AG09309 (cell line): ENCODE measurements at regions not wholly inside any gene's neighbourhood (a gene's known extent, or its start where the extent isn't known, plus 50 kb on each side); places are given as distances from the start of the nearest gene placed in this dataset.

ENCODE experiments used
- DNase-seq: peaks from one replicate; pipeline ENCODE4 v3.0.0-alpha.2; 2010; ENCODE audit warnings: low read depth
- H3K4me3 ChIP-seq: 2 replicates; pipeline ENCODE4 v1.5.1; 2011; ENCODE audit warnings: mild to moderate bottlenecking, low read depth, low read length, moderate library complexity; ENCODE audit not compliant: control insufficient read depth
- CTCF ChIP-seq: IDR thresholded peaks from 2 replicates; pipeline ENCODE4 v1.5.1; 2011; ENCODE audit warnings: mild to moderate bottlenecking, low read depth, low read length, inconsistent platforms; ENCODE audit not compliant: insufficient read depth, control insufficient read depth; ENCODE audit errors: missing control alignments

- H3K4me3 ChIP-seq: no peak overlapping the region
- DNase-seq: no peak
- no peak for TF ChIP-seq CTCF
These were observed 154.3 kb downstream of the RNF152 start for GRCh38 chr18:61738488-61738887.

DNA sequence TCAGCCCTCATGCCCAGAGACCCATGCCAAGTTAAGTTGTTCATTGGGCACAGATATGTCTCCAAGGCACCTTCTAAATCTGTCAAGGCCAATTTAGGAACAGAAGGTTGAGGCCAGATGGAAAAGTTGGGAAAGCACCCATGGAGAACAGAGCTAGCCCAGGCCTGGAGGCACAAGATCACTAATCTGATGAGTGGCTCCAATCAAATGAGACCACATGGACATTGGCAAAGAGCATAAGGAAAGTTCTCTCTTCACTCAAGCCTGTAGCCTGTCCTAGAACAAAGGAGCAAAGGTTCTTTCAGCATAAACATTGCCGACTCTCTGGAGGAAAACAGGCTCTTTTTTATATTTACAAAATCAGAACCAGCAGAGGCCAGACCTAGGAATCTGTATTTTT is 154.8 kb downstream of the RNF152 start:
- H3K4me3 ChIP-seq: no peak overlapping the region
- DNase-seq: no peak
- no peak for TF ChIP-seq CTCF

GRCh38 chr18:61736133-61736532 is 156.7 kb downstream of the RNF152 start:
- no peak overlapping the region for H3K4me3 ChIP-seq
- no peak for DNase-seq
- TF ChIP-seq CTCF: no peak

DNA sequence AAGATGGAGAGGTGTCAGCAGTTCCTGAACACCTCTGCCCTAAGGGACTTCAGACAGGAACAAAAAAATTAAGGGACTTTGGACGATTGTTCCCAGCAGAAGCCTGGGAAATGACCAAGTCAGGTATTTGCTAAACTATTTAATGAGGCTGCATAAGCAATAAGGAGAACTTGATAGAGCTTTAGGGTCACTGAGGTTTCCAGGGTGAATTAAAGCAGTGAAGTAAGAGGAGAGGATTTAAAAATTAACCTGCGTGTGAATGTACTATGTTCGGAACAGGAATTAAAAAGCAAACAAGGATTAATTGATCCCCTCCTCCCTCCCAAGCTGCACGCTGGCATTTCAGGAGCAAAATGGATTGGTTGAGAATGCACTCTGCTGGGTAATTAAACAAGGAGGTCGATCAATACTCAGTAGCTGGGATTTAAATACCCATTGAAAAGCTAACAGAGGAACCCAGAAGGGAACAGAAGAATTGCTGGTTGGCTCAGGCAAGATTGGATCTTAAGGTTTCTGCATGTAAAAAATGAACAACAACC is 157.2 kb downstream of the RNF152 start:
- no peak for DNase-seq
- no peak overlapping the region for H3K4me3 ChIP-seq
- no peak for TF ChIP-seq CTCF

DNA sequence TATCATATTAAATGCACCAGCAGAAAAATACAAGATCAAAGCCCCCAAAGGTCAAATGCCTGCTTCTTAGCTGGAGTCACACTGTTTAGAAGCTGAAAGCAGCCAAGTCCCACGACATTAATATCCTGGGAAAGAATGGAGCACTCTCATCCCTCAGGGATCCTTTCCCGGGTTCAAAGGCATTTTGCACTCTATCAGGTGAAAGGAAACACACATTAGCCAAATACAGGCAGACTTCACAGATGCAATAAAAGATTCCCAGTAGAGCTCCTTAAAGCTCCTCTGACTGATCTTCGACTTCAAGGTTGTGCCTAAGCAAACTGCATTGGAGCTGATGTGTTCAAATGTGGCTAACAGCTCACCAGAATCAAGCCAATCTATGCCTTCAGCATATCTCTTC is 158.4 kb downstream of the RNF152 start:
- no peak for DNase-seq
- TF ChIP-seq CTCF: no peak
- no peak overlapping the region for H3K4me3 ChIP-seq

- DNase-seq: no peak
- no peak for TF ChIP-seq CTCF
- H3K4me3 ChIP-seq: no peak overlapping the region
These were observed 160.0 kb downstream of the RNF152 start for GRCh38 chr18:61732854-61733253.
